NCI-H526 (cell line): ENCODE measurements at regions not wholly inside any gene's neighbourhood (a gene's known extent, or its start where the extent isn't known, plus 50 kb on each side); places are given as distances from the start of the nearest gene placed in this dataset.
"Not testable (repeated sequence)": the region's sequence is repeated elsewhere in the genome, so short reads cannot be mapped to it uniquely, and the experiment has no call there.

Experiments
- DNase-seq, 2 experiments: peaks; one replicate each; lab custom pipeline; 2025; lab: John Stamatoyannopoulos, UW

GRCh38 chr15:35282965-35283496, 197.9 kb upstream of the NANOGP8 start:
- DNase-seq, result no peak

GRCh38 chr15:35281515-35281914, 196.4 kb upstream of the NANOGP8 start:
- no peak for DNase-seq

- DNase-seq, result no peak
These were observed 194.7 kb upstream of the NANOGP8 start for GRCh38 chr15:35279811-35280210.

GRCh38 chr15:35271371-35272043, 186.4 kb upstream of the NANOGP8 start:
- DNase-seq, result no peak

GRCh38 chr15:35260941-35261340, 175.8 kb upstream of the NANOGP8 start:
- no peak for DNase-seq

- not testable (repeated sequence) for DNase-seq
These were observed 175.2 kb upstream of the NANOGP8 start for GRCh38 chr15:35260274-35260673.

GRCh38 chr15:35256551-35256950, 171.5 kb upstream of the NANOGP8 start:
- DNase-seq, result peak; percentile 4 to 9

- no peak for DNase-seq
These were observed 171.0 kb upstream of the NANOGP8 start for GRCh38 chr15:35256141-35256540.

- DNase-seq, result not testable (repeated sequence)
These were observed 169.8 kb upstream of the NANOGP8 start for GRCh38 chr15:35254908-35255307.

- DNase-seq, result no peak
These were observed 169.0 kb upstream of the NANOGP8 start for GRCh38 chr15:35254062-35254461.

GRCh38 chr15:35252351-35252865, 167.3 kb upstream of the NANOGP8 start:
- DNase-seq, result no peak

- DNase-seq, result no peak
These were observed 162.1 kb upstream of the NANOGP8 start for GRCh38 chr15:35247150-35247549.

GRCh38 chr15:35246451-35246850, 161.4 kb upstream of the NANOGP8 start:
- DNase-seq, result no peak

- DNase-seq, result not testable (repeated sequence)
These were observed 160.6 kb upstream of the NANOGP8 start for GRCh38 chr15:35245681-35246080.

GRCh38 chr15:35244227-35244626, 159.1 kb upstream of the NANOGP8 start:
- no peak for DNase-seq

- DNase-seq, result no peak
These were observed 158.7 kb upstream of the NANOGP8 start for GRCh38 chr15:35243758-35244157.

GRCh38 chr15:35239693-35240092, 154.6 kb upstream of the NANOGP8 start:
- not testable (repeated sequence) for DNase-seq

GRCh38 chr15:35238448-35238847, 153.4 kb upstream of the NANOGP8 start:
- not testable (repeated sequence) for DNase-seq

- no peak for DNase-seq
These were observed 144.0 kb upstream of the NANOGP8 start for GRCh38 chr15:35229085-35229484.

- no peak for DNase-seq
These were observed 133.1 kb upstream of the NANOGP8 start for GRCh38 chr15:35218215-35218614.

- DNase-seq, result no peak
These were observed 130.0 kb upstream of the NANOGP8 start for GRCh38 chr15:35215093-35215492.

GRCh38 chr15:35211240-35211902, 126.3 kb upstream of the NANOGP8 start:
- no peak for DNase-seq

- DNase-seq, result no peak
These were observed 125.3 kb upstream of the NANOGP8 start for GRCh38 chr15:35210370-35210769.
